ENCODE measurements at regions not wholly inside any gene's neighbourhood (a gene's known extent, or its start where the extent isn't known, plus 50 kb on each side); places are given as distances from the start of the nearest gene placed in this dataset.
"Not testable (repeated sequence)": the region's sequence is repeated elsewhere in the genome, so short reads cannot be mapped to it uniquely, and the experiment has no call there.

- H3K9ac ChIP-seq (ENCODE audit: low read depth in 1 of 3, low read length in 3 of 3); H3K36me3 ChIP-seq (ENCODE audit: control insufficient read depth in 3 of 3, insufficient read depth in 3 of 3, low read length in 3 of 3); H3K4me1 ChIP-seq (ENCODE audit: control insufficient read depth in 3 of 3, insufficient read depth in 3 of 3, low read length in 3 of 3); H3K27me3 ChIP-seq (ENCODE audit: control insufficient read depth in 3 of 3, insufficient read depth in 3 of 3, low read length in 3 of 3); H3K27ac ChIP-seq (ENCODE audit: low read depth, low read length); H3K4me3 ChIP-seq (ENCODE audit: low read length in 3 of 3); H3K9me3 ChIP-seq (ENCODE audit: control insufficient read depth in 3 of 3, low read length in 3 of 3): not testable (repeated sequence)
These were observed 722.6 kb downstream of the BRINP3 start for GRCh38 chr1:189755100-189755499.

- Histone ChIP-seq H3K27me3 (ENCODE audit: control insufficient read depth in 3 of 3, insufficient read depth in 3 of 3, low read length in 3 of 3) (no peaks in the 10 kb centered on the region), H3K9ac (ENCODE audit: low read depth in 1 of 3, low read length in 3 of 3) (no peak overlapping the region), H3K4me3 (ENCODE audit: low read length in 3 of 3) (no peak overlapping the region), H3K27ac (ENCODE audit: low read depth, low read length) (no peak overlapping the region), H3K4me1 (ENCODE audit: control insufficient read depth in 3 of 3, insufficient read depth in 3 of 3, low read length in 3 of 3) (no peaks in the 10 kb centered on the region), H3K36me3 (ENCODE audit: control insufficient read depth in 3 of 3, insufficient read depth in 3 of 3, low read length in 3 of 3) (no peaks in the 10 kb centered on the region), H3K9me3 (ENCODE audit: control insufficient read depth in 3 of 3, low read length in 3 of 3) (peaks cover 0 to 2% (median 2%) of the 10 kb centered on the region in 3 donors)
These were observed 713.0 kb downstream of the BRINP3 start for GRCh38 chr1:189764391-189765320.

- Histone ChIP-seq H3K4me1 (ENCODE audit: control insufficient read depth in 3 of 3, insufficient read depth in 3 of 3, low read length in 3 of 3) (no peaks in the 10 kb centered on the region), H3K27me3 (ENCODE audit: control insufficient read depth in 3 of 3, insufficient read depth in 3 of 3, low read length in 3 of 3) (no peaks in the 10 kb centered on the region), H3K4me3 (ENCODE audit: low read length in 3 of 3) (no peak overlapping the region), H3K36me3 (ENCODE audit: control insufficient read depth in 3 of 3, insufficient read depth in 3 of 3, low read length in 3 of 3) (no peaks in the 10 kb centered on the region), H3K27ac (ENCODE audit: low read depth, low read length) (no peak overlapping the region), H3K9me3 (ENCODE audit: control insufficient read depth in 3 of 3, low read length in 3 of 3) (no peaks in the 10 kb centered on the region), H3K9ac (ENCODE audit: low read depth in 1 of 3, low read length in 3 of 3) (no peak overlapping the region)
These were observed 708.2 kb downstream of the BRINP3 start for GRCh38 chr1:189769448-189769847.

- Histone ChIP-seq H3K4me3 (ENCODE audit: low read length in 3 of 3) (no peak overlapping the region), H3K9me3 (ENCODE audit: control insufficient read depth in 3 of 3, low read length in 3 of 3) (no peaks in the 10 kb centered on the region), H3K36me3 (ENCODE audit: control insufficient read depth in 3 of 3, insufficient read depth in 3 of 3, low read length in 3 of 3) (no peaks in the 10 kb centered on the region), H3K4me1 (ENCODE audit: control insufficient read depth in 3 of 3, insufficient read depth in 3 of 3, low read length in 3 of 3) (no peaks in the 10 kb centered on the region), H3K9ac (ENCODE audit: low read depth in 1 of 3, low read length in 3 of 3) (no peak overlapping the region), H3K27ac (ENCODE audit: low read depth, low read length) (no peak overlapping the region), H3K27me3 (ENCODE audit: control insufficient read depth in 3 of 3, insufficient read depth in 3 of 3, low read length in 3 of 3) (no peaks in the 10 kb centered on the region)
These were observed 702.9 kb downstream of the BRINP3 start for GRCh38 chr1:189774721-189775287.

GRCh38 chr1:189775343-189775742, 702.3 kb downstream of the BRINP3 start:
- Histone ChIP-seq H3K27me3 (ENCODE audit: control insufficient read depth in 3 of 3, insufficient read depth in 3 of 3, low read length in 3 of 3) (no peaks in the 10 kb centered on the region), H3K4me3 (ENCODE audit: low read length in 3 of 3) (no peak overlapping the region), H3K36me3 (ENCODE audit: control insufficient read depth in 3 of 3, insufficient read depth in 3 of 3, low read length in 3 of 3) (no peaks in the 10 kb centered on the region), H3K9ac (ENCODE audit: low read depth in 1 of 3, low read length in 3 of 3) (no peak overlapping the region), H3K9me3 (ENCODE audit: control insufficient read depth in 3 of 3, low read length in 3 of 3) (no peaks in the 10 kb centered on the region), H3K27ac (ENCODE audit: low read depth, low read length) (no peak overlapping the region), H3K4me1 (ENCODE audit: control insufficient read depth in 3 of 3, insufficient read depth in 3 of 3, low read length in 3 of 3) (no peaks in the 10 kb centered on the region)

- no peaks in the 10 kb centered on the region for H3K9me3 ChIP-seq (ENCODE audit: control insufficient read depth in 3 of 3, low read length in 3 of 3)
- H3K27ac ChIP-seq (ENCODE audit: low read depth, low read length) = no peak overlapping the region
- no peaks in the 10 kb centered on the region for H3K27me3 ChIP-seq (ENCODE audit: control insufficient read depth in 3 of 3, insufficient read depth in 3 of 3, low read length in 3 of 3)
- H3K4me3 ChIP-seq (ENCODE audit: low read length in 3 of 3) = no peak overlapping the region
- no peak overlapping the region for H3K9ac ChIP-seq (ENCODE audit: low read depth in 1 of 3, low read length in 3 of 3)
- no peaks in the 10 kb centered on the region for H3K36me3 ChIP-seq (ENCODE audit: control insufficient read depth in 3 of 3, insufficient read depth in 3 of 3, low read length in 3 of 3)
- no peaks in the 10 kb centered on the region for H3K4me1 ChIP-seq (ENCODE audit: control insufficient read depth in 3 of 3, insufficient read depth in 3 of 3, low read length in 3 of 3)
These were observed 698.6 kb downstream of the BRINP3 start for GRCh38 chr1:189779034-189779433.

GRCh38 chr1:189782295-189782694, 695.4 kb downstream of the BRINP3 start:
- Histone ChIP-seq H3K4me1 (ENCODE audit: control insufficient read depth in 3 of 3, insufficient read depth in 3 of 3, low read length in 3 of 3) (no peaks in the 10 kb centered on the region), H3K36me3 (ENCODE audit: control insufficient read depth in 3 of 3, insufficient read depth in 3 of 3, low read length in 3 of 3) (no peaks in the 10 kb centered on the region), H3K27ac (ENCODE audit: low read depth, low read length) (no peak overlapping the region), H3K27me3 (ENCODE audit: control insufficient read depth in 3 of 3, insufficient read depth in 3 of 3, low read length in 3 of 3) (no peaks in the 10 kb centered on the region), H3K4me3 (ENCODE audit: low read length in 3 of 3) (no peak overlapping the region), H3K9me3 (ENCODE audit: control insufficient read depth in 3 of 3, low read length in 3 of 3) (no peaks in the 10 kb centered on the region), H3K9ac (ENCODE audit: low read depth in 1 of 3, low read length in 3 of 3) (no peak overlapping the region)

- no peaks in the 10 kb centered on the region for H3K9me3 ChIP-seq (ENCODE audit: control insufficient read depth in 3 of 3, low read length in 3 of 3)
- no peaks in the 10 kb centered on the region for H3K27me3 ChIP-seq (ENCODE audit: control insufficient read depth in 3 of 3, insufficient read depth in 3 of 3, low read length in 3 of 3)
- H3K27ac ChIP-seq (ENCODE audit: low read depth, low read length) = no peak overlapping the region
- H3K36me3 ChIP-seq (ENCODE audit: control insufficient read depth in 3 of 3, insufficient read depth in 3 of 3, low read length in 3 of 3) = no peaks in the 10 kb centered on the region
- H3K9ac ChIP-seq (ENCODE audit: low read depth in 1 of 3, low read length in 3 of 3) = no peak overlapping the region
- no peak overlapping the region for H3K4me3 ChIP-seq (ENCODE audit: low read length in 3 of 3)
- H3K4me1 ChIP-seq (ENCODE audit: control insufficient read depth in 3 of 3, insufficient read depth in 3 of 3, low read length in 3 of 3) = no peaks in the 10 kb centered on the region
These were observed 694.2 kb downstream of the BRINP3 start for GRCh38 chr1:189783456-189783855.

GRCh38 chr1:189786761-189787160, 690.9 kb downstream of the BRINP3 start:
- no peaks in the 10 kb centered on the region for H3K9me3 ChIP-seq (ENCODE audit: control insufficient read depth in 3 of 3, low read length in 3 of 3)
- no peaks in the 10 kb centered on the region for H3K36me3 ChIP-seq (ENCODE audit: control insufficient read depth in 3 of 3, insufficient read depth in 3 of 3, low read length in 3 of 3)
- no peaks in the 10 kb centered on the region for H3K4me1 ChIP-seq (ENCODE audit: control insufficient read depth in 3 of 3, insufficient read depth in 3 of 3, low read length in 3 of 3)
- no peak overlapping the region for H3K9ac ChIP-seq (ENCODE audit: low read depth in 1 of 3, low read length in 3 of 3)
- no peak overlapping the region for H3K4me3 ChIP-seq (ENCODE audit: low read length in 3 of 3)
- no peak overlapping the region for H3K27ac ChIP-seq (ENCODE audit: low read depth, low read length)
- no peaks in the 10 kb centered on the region for H3K27me3 ChIP-seq (ENCODE audit: control insufficient read depth in 3 of 3, insufficient read depth in 3 of 3, low read length in 3 of 3)

GRCh38 chr1:189787201-189787600, 690.5 kb downstream of the BRINP3 start:
- Histone ChIP-seq H3K4me1 (ENCODE audit: control insufficient read depth in 3 of 3, insufficient read depth in 3 of 3, low read length in 3 of 3) (no peaks in the 10 kb centered on the region), H3K4me3 (ENCODE audit: low read length in 3 of 3) (no peak overlapping the region), H3K9me3 (ENCODE audit: control insufficient read depth in 3 of 3, low read length in 3 of 3) (no peaks in the 10 kb centered on the region), H3K36me3 (ENCODE audit: control insufficient read depth in 3 of 3, insufficient read depth in 3 of 3, low read length in 3 of 3) (no peaks in the 10 kb centered on the region), H3K27me3 (ENCODE audit: control insufficient read depth in 3 of 3, insufficient read depth in 3 of 3, low read length in 3 of 3) (no peaks in the 10 kb centered on the region), H3K27ac (ENCODE audit: low read depth, low read length) (no peak overlapping the region), H3K9ac (ENCODE audit: low read depth in 1 of 3, low read length in 3 of 3) (no peak overlapping the region)

All from skeletal muscle tissue (tissue), 3 donors.